Keratinocyte (primary cell): ENCODE measurements at regions not wholly inside any gene's neighbourhood (a gene's known extent, or its start where the extent isn't known, plus 50 kb on each side); places are given as distances from the start of the nearest gene placed in this dataset.

Experiments used
- DNase-seq: peaks from one replicate; pipeline ENCODE4 v3.0.0-alpha.2; 2011; ENCODE audit warnings: low read depth, missing footprints, low spot score
- FAIRE-seq: peaks from 2 replicates; lab custom pipeline; 2011; peaks lifted over from hg19 to GRCh38; lab: Jason Lieb, UNC
- H2AFZ ChIP-seq: 2 replicates; pipeline ENCODE4 v1.6.0; 2012; ENCODE audit warnings: low read length, control low read depth, inconsistent platforms; ENCODE audit not compliant: control insufficient read depth
- H3K27ac ChIP-seq: 2 replicates; pipeline ENCODE4 v1.5.1; 2011; ENCODE audit warnings: low read length; ENCODE audit not compliant: control insufficient read depth, insufficient read depth
- H3K27me3 ChIP-seq: 3 replicates; pipeline ENCODE4 v1.6.0; 2011; ENCODE audit warnings: low read length; ENCODE audit not compliant: control insufficient read depth, insufficient read depth; ENCODE audit errors: extremely low read depth
- H3K36me3 ChIP-seq, 2 experiments: 2 replicates in 1 of 2; 3 replicates in 1 of 2; pipeline ENCODE4 v1.5.1; 2011; ENCODE audit warnings: low read length in 2 of 2, mild to moderate bottlenecking in 1 of 2; ENCODE audit not compliant: control insufficient read depth in 2 of 2, insufficient read depth in 2 of 2; ENCODE audit errors: extremely low read depth in 1 of 2
- H3K4me1 ChIP-seq: 3 replicates; pipeline ENCODE4 v1.5.1; 2011; ENCODE audit warnings: low read length; ENCODE audit not compliant: control insufficient read depth, insufficient read depth; ENCODE audit errors: extremely low read depth
- H3K4me2 ChIP-seq: 3 replicates; pipeline ENCODE4 v1.6.0; 2011; ENCODE audit warnings: low read depth, low read length; ENCODE audit not compliant: control insufficient read depth, insufficient read depth; ENCODE audit errors: extremely low read depth
- H3K4me3 ChIP-seq, 3 experiments: fragments of 200-600 bp in 1 of 3; sonication (generic) in 1 of 3; 2 replicates in 2 of 3; 3 replicates in 1 of 3; pipeline ENCODE4 v1.5.1; 2011 to 2016; ENCODE audit warnings: low read length in 3 of 3, mild to moderate bottlenecking in 3 of 3, control low read depth in 2 of 3, inconsistent platforms in 1 of 3, low read depth in 1 of 3, mixed read lengths in 1 of 3, mixed run types in 1 of 3, moderate library complexity in 1 of 3; ENCODE audit not compliant: control insufficient read depth in 2 of 3, insufficient read depth in 2 of 3; ENCODE audit errors: extremely low read depth in 1 of 3
- H3K79me2 ChIP-seq: 2 replicates; pipeline ENCODE4 v1.6.0; 2012; ENCODE audit warnings: low read length; ENCODE audit not compliant: control insufficient read depth, insufficient read depth
- H3K9ac ChIP-seq: 3 replicates; pipeline ENCODE4 v1.6.0; 2011; ENCODE audit warnings: low read length; ENCODE audit not compliant: control insufficient read depth, insufficient read depth; ENCODE audit errors: extremely low read depth
- H3K9me1 ChIP-seq: 3 replicates; pipeline ENCODE4 v1.6.0; 2011; ENCODE audit warnings: low read length; ENCODE audit not compliant: control insufficient read depth, insufficient read depth; ENCODE audit errors: extremely low read depth
- H3K9me3 ChIP-seq: 2 replicates; pipeline ENCODE4 v1.5.1; 2012; ENCODE audit warnings: low read depth, low read length; ENCODE audit not compliant: control insufficient read depth
- H4K20me1 ChIP-seq: 3 replicates; pipeline ENCODE4 v1.6.0; 2011; ENCODE audit warnings: low read length; ENCODE audit not compliant: control insufficient read depth, insufficient read depth; ENCODE audit errors: extremely low read depth
- CTCF ChIP-seq, 3 experiments: IDR thresholded peaks in 1 of 3; conservative IDR thresholded peaks in 1 of 3; optimal IDR thresholded peaks in 1 of 3; 2 replicates in 2 of 3; 3 replicates in 1 of 3; pipeline versions ENCODE3 to v1.5.1; 2011; ENCODE audit warnings: low read length in 3 of 3, mild to moderate bottlenecking in 3 of 3, moderate library complexity in 2 of 3, control low read depth in 1 of 3, inconsistent platforms in 1 of 3; ENCODE audit not compliant: insufficient read depth in 2 of 3; ENCODE audit errors: extremely low read depth in 1 of 3
- EZH2 ChIP-seq: IDR thresholded peaks from one replicate; pipeline ENCODE4 v1.6.1; 2012; ENCODE audit warnings: inconsistent platforms, mild to moderate bottlenecking, low read length, moderate library complexity
- dilution Hi-C: fragments of 300-500 bp; cut with MboI; formaldehyde crosslinking; loops from one replicate; pipeline ENCODE4 v1.7.0; 2020; ENCODE audit warnings: low sequenced_read_pairs; ENCODE audit not compliant: extremely low pct_ligation_motif_present

- Histone ChIP-seq H3K36me3 (no peaks in the 10 kb centered on the region), H3K27me3 (no peaks in the 10 kb centered on the region), H3K4me2 (no peak overlapping the region), H3K27ac (no peak overlapping the region), H3K4me3 (no peak overlapping the region), H3K9me3 (no peaks in the 10 kb centered on the region), H3K9me1 (no peaks in the 10 kb centered on the region), H2AFZ (no peak overlapping the region), H3K79me2 (no peaks in the 10 kb centered on the region), H3K4me1 (peaks cover 16% of the 10 kb centered on the region), H3K9ac (no peak overlapping the region), H4K20me1 (no peaks in the 10 kb centered on the region)
- FAIRE-seq (no peak), DNase-seq (no peak)
- dilution Hi-C loops = no loop called here
- TF ChIP-seq CTCF (optimal IDR thresholded peaks at IDR 0.05 in 1 of 3, IDR thresholded peaks at IDR 0.05 in 1 of 3, conservative IDR thresholded peaks at IDR 0.05 in 1 of 3; ENCODE audit: extremely low read depth in 1 of 3, insufficient read depth in 2 of 3, low read length in 3 of 3) (no peak), EZH2 (no peak)
Observed at GRCh38 chr3:106119614-106120082, 250.8 kb upstream of the CBLB start.

- no peaks in the 10 kb centered on the region for H3K9me1 ChIP-seq
- H3K4me2 ChIP-seq = no peak overlapping the region
- H4K20me1 ChIP-seq = no peaks in the 10 kb centered on the region
- H3K36me3 ChIP-seq = no peaks in the 10 kb centered on the region
- no peak overlapping the region for H3K27ac ChIP-seq
- DNase-seq (no peak), FAIRE-seq (peak; percentile 43)
- H3K4me3 ChIP-seq = no peak overlapping the region
- dilution Hi-C loops = no loop called here
- H3K9me3 ChIP-seq = no peaks in the 10 kb centered on the region
- H3K9ac ChIP-seq = no peak overlapping the region
- H3K4me1 ChIP-seq = peaks cover 13% of the 10 kb centered on the region
- H2AFZ ChIP-seq = no peak overlapping the region
- H3K27me3 ChIP-seq = no peaks in the 10 kb centered on the region
- no peaks in the 10 kb centered on the region for H3K79me2 ChIP-seq
- no peak for TF ChIP-seq EZH2
- no peak for TF ChIP-seq CTCF (optimal IDR thresholded peaks at IDR 0.05 in 1 of 3, IDR thresholded peaks at IDR 0.05 in 1 of 3, conservative IDR thresholded peaks at IDR 0.05 in 1 of 3; ENCODE audit: extremely low read depth in 1 of 3, insufficient read depth in 2 of 3, low read length in 3 of 3)
Observed at GRCh38 chr3:106120356-106120755, 251.5 kb upstream of the CBLB start.
